ENCODE measurements at regions not wholly inside any gene's neighbourhood (a gene's known extent, or its start where the extent isn't known, plus 50 kb on each side); places are given as distances from the start of the nearest gene placed in this dataset.
"Not testable (repeated sequence)": the region's sequence is repeated elsewhere in the genome, so short reads cannot be mapped to it uniquely, and the experiment has no call there.

DNA sequence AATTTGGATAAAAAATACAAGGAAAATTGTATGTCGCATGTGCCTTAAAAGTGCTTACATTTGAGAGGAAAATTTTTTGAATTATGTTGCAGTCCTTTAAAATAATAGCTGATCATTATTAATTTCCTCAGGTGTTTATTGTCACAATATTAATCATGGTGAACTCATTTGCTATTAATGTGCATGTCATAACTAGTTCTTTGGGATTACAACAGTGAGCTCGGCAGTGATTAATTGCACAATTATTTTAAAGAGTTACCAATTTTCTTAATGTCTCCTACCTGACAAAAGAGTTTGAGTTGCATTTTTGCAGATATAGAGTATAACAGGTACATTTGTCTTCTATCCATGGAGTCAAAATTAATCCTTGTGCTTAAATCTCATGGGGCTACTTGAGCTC lies 854.3 kb downstream of the BRINP3 start:
- Histone ChIP-seq H3K27ac (ENCODE audit: insufficient read depth, low read depth, low read length, poor library complexity, severe bottlenecking) (no peak overlapping the region), H3K4me3 (ENCODE audit: insufficient read depth, low read depth, low read length) (no peak overlapping the region), H3K4me1 (ENCODE audit: control insufficient read depth, insufficient read depth, low read length) (no peaks in the 10 kb centered on the region), H3K36me3 (ENCODE audit: control insufficient read depth, insufficient read depth, low read length) (no peaks in the 10 kb centered on the region), H3K27me3 (ENCODE audit: control insufficient read depth, insufficient read depth, low read length, poor library complexity, severe bottlenecking) (no peaks in the 10 kb centered on the region), H3K9me3 (ENCODE audit: control insufficient read depth, low read length) (no peaks in the 10 kb centered on the region)
- WGBS, 2 experiments = 100% methylated on average over 1 to 2 of the region's 2 CpGs

DNA sequence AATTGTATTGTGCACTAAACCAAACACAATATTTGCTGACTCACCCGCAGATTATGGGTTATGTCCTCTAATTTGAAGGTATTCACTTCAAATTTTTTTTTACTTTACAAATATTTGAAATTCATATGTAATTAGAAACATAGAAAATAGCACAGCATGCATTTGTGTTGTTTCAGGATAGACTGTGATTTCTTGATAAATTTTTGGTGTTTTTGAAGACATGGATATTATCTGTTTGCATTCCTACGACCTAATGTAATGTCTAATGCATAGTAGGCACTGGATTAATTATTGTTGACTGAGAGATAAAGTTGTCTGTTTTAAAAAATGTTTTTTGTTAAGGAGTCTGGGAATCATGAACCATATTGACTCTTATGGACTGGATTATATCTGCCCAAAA lies 850.2 kb downstream of the BRINP3 start:
- WGBS, 2 experiments = 90 to 97% methylated on average over 1 of the region's 2 CpGs
- Histone ChIP-seq H3K4me3 (ENCODE audit: insufficient read depth, low read depth, low read length) (no peak overlapping the region), H3K4me1 (ENCODE audit: control insufficient read depth, insufficient read depth, low read length) (no peaks in the 10 kb centered on the region), H3K27ac (ENCODE audit: insufficient read depth, low read depth, low read length, poor library complexity, severe bottlenecking) (no peak overlapping the region), H3K27me3 (ENCODE audit: control insufficient read depth, insufficient read depth, low read length, poor library complexity, severe bottlenecking) (no peaks in the 10 kb centered on the region), H3K36me3 (ENCODE audit: control insufficient read depth, insufficient read depth, low read length) (no peaks in the 10 kb centered on the region), H3K9me3 (ENCODE audit: control insufficient read depth, low read length) (no peaks in the 10 kb centered on the region)

DNA sequence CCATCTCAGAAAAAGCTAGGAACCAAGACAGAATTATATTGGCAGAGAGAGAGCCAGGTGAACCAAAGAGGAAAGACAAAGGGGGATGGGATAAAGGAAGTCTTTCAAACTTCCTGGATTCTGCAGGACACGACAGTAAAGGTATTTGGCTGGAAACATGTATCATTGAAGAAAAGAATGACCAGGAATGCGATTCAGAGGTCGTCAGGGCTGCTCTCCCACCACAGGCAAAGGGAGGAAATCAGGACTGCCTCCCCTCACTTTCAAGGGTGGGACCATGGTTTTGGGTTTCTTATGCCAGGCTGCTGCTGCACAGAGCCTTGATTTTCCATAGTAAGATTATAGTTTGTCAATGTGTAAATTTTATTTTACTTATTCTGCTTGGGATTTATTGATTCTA lies 848.8 kb downstream of the BRINP3 start:
- H3K36me3 ChIP-seq (ENCODE audit: control insufficient read depth, insufficient read depth, low read length) = no peaks in the 10 kb centered on the region

DNA sequence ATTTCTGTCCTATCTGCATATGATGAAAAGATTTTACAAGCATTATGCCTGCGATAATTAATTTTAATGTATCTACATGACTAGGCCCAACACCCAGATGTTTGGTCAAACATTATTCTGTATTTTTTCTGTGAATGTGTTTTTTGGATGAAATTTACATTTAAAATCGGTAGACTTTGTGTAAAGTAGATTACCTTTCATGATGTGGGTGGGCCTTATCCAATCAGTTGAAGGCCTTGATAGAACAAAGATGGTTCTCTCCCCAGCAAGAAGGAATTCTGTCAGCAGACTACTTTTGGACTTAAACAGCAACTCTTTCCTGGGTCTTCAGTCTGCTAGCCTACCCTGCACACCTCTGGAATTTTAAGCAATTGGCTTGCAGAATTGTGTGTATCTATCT lies 844.0 kb downstream of the BRINP3 start:
- H3K4me1 ChIP-seq (ENCODE audit: control insufficient read depth, insufficient read depth, low read length) = no peaks in the 10 kb centered on the region
- no peaks in the 10 kb centered on the region for H3K9me3 ChIP-seq (ENCODE audit: control insufficient read depth, low read length)
- H3K27ac ChIP-seq (ENCODE audit: insufficient read depth, low read depth, low read length, poor library complexity, severe bottlenecking) = no peak overlapping the region
- no peak overlapping the region for H3K4me3 ChIP-seq (ENCODE audit: insufficient read depth, low read depth, low read length)
- H3K36me3 ChIP-seq (ENCODE audit: control insufficient read depth, insufficient read depth, low read length) = no peaks in the 10 kb centered on the region
- no peaks in the 10 kb centered on the region for H3K27me3 ChIP-seq (ENCODE audit: control insufficient read depth, insufficient read depth, low read length, poor library complexity, severe bottlenecking)
- 89 to 96% methylated on average over 1 to 2 of the region's 2 CpGs for WGBS, 2 experiments

More for the DNA sequence above, 848.8 kb downstream of the BRINP3 start:
- Histone ChIP-seq H3K9me3 (ENCODE audit: control insufficient read depth, low read length) (no peaks in the 10 kb centered on the region), H3K4me1 (ENCODE audit: control insufficient read depth, insufficient read depth, low read length) (no peaks in the 10 kb centered on the region), H3K27ac (ENCODE audit: insufficient read depth, low read depth, low read length, poor library complexity, severe bottlenecking) (no peak overlapping the region), H3K27me3 (ENCODE audit: control insufficient read depth, insufficient read depth, low read length, poor library complexity, severe bottlenecking) (no peaks in the 10 kb centered on the region), H3K4me3 (ENCODE audit: insufficient read depth, low read depth, low read length) (no peak overlapping the region)
- WGBS, 2 experiments = 53 to 57% methylated on average over 3 of the region's 3 CpGs

DNA sequence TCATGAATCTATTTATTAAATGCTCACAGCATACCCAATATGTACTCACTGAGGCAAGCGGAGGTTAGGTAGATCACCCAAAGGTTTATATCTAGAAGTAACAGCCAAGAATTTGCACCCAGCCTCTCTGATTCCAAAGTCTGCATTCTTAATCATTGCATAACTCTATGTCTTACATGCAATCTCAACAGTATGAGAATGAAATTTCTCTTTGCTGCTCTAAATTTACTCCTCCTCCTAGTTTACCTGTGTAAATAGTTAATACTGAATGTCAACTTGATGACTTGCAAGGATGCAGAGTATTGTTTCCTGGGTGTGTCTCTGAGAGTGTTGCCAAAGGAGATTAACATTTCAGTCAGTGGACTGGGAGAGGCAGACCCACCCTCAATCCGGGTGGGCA lies 840.6 kb downstream of the BRINP3 start:
- no peak overlapping the region for H3K4me3 ChIP-seq (ENCODE audit: insufficient read depth, low read depth, low read length)
- H3K27me3 ChIP-seq (ENCODE audit: control insufficient read depth, insufficient read depth, low read length, poor library complexity, severe bottlenecking) = no peaks in the 10 kb centered on the region
- no peaks in the 10 kb centered on the region for H3K9me3 ChIP-seq (ENCODE audit: control insufficient read depth, low read length)
- no peak overlapping the region for H3K27ac ChIP-seq (ENCODE audit: insufficient read depth, low read depth, low read length, poor library complexity, severe bottlenecking)
- H3K4me1 ChIP-seq (ENCODE audit: control insufficient read depth, insufficient read depth, low read length) = no peaks in the 10 kb centered on the region
- H3K36me3 ChIP-seq (ENCODE audit: control insufficient read depth, insufficient read depth, low read length) = no peaks in the 10 kb centered on the region
- 87 to 90% methylated on average over 2 of the region's 2 CpGs for WGBS, 2 experiments

DNA sequence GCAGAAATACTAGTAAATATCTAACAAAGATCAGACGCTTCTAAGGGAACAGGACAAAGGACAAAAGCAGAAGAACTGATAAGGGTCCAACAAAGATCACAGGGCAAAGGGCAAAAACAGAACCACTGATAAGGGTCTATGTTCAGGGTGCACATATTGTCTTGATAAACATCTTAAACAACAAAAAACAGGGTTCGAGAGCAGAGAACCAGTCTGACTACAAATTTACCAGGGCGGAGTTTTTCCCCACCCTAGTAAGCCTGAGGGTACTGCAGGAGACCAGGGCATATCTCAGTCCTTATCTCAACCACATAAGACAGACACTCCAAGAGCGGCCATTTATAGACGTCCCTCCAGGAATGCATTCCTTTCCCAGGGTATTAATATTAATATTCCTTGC lies 833.5 kb downstream of the BRINP3 start:
- 91 to 93% methylated on average over 4 to 5 of the region's 5 CpGs for WGBS, 2 experiments
- H3K36me3 ChIP-seq (ENCODE audit: control insufficient read depth, insufficient read depth, low read length); H3K9me3 ChIP-seq (ENCODE audit: control insufficient read depth, low read length): not testable (repeated sequence)

DNA sequence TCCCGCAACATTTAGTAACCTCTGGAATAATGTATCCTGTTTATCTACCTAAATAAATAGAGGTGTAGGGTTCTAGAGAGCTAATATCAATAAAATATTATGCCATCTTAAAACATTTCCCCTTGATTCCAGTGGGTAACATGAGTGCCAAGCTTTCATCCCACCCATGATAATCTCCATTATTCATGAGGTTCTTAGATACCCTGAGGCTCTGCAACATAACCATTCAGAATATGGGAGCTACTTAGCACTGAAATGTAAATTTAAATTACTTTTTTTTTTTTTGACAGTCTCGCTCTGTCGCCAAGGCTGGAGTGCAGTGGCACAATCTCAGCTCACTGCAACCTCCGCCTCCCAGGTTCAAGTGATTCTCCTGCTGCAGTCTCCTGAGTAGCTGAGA lies 832.7 kb downstream of the BRINP3 start:
- Histone ChIP-seq H3K27me3 (ENCODE audit: control insufficient read depth, insufficient read depth, low read length, poor library complexity, severe bottlenecking) (no peaks in the 10 kb centered on the region), H3K4me3 (ENCODE audit: insufficient read depth, low read depth, low read length) (no peak overlapping the region), H3K36me3 (ENCODE audit: control insufficient read depth, insufficient read depth, low read length) (no peaks in the 10 kb centered on the region), H3K9me3 (ENCODE audit: control insufficient read depth, low read length) (no peaks in the 10 kb centered on the region), H3K27ac (ENCODE audit: insufficient read depth, low read depth, low read length, poor library complexity, severe bottlenecking) (no peak overlapping the region), H3K4me1 (ENCODE audit: control insufficient read depth, insufficient read depth, low read length) (no peaks in the 10 kb centered on the region)
- WGBS, 2 experiments = 91 to 95% methylated on average over 3 to 4 of the region's 4 CpGs

More for the DNA sequence above, 833.5 kb downstream of the BRINP3 start:
- H3K4me3 ChIP-seq (ENCODE audit: insufficient read depth, low read depth, low read length); H3K27me3 ChIP-seq (ENCODE audit: control insufficient read depth, insufficient read depth, low read length, poor library complexity, severe bottlenecking); H3K27ac ChIP-seq (ENCODE audit: insufficient read depth, low read depth, low read length, poor library complexity, severe bottlenecking); H3K4me1 ChIP-seq (ENCODE audit: control insufficient read depth, insufficient read depth, low read length): not testable (repeated sequence)

DNA sequence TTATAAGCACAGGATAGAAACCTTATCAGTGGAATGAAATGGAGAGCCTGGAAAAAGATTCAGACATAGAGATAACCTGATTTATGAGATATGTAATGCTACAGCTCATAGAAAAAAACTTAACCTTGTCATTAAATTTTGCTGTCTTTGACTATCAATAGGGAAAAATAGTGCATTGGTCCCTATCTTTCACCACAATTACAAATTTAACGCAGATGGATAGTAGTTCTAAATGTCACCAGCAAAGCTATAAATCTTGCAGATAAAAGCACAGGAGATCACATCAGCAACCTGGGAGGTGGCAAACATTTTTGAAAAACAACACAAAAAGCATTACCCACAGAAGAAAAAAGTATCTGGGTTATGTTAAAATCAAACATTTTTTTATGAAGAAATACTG lies 831.6 kb downstream of the BRINP3 start:
- no peaks in the 10 kb centered on the region for H3K36me3 ChIP-seq (ENCODE audit: control insufficient read depth, insufficient read depth, low read length)
- no peaks in the 10 kb centered on the region for H3K4me1 ChIP-seq (ENCODE audit: control insufficient read depth, insufficient read depth, low read length)
- H3K4me3 ChIP-seq (ENCODE audit: insufficient read depth, low read depth, low read length) = no peak overlapping the region
- H3K9me3 ChIP-seq (ENCODE audit: control insufficient read depth, low read length) = no peaks in the 10 kb centered on the region
- H3K27ac ChIP-seq (ENCODE audit: insufficient read depth, low read depth, low read length, poor library complexity, severe bottlenecking) = no peak overlapping the region
- no peaks in the 10 kb centered on the region for H3K27me3 ChIP-seq (ENCODE audit: control insufficient read depth, insufficient read depth, low read length, poor library complexity, severe bottlenecking)
- WGBS, 2 experiments = 83 to 89% methylated on average over 1 of the region's 1 CpG

DNA sequence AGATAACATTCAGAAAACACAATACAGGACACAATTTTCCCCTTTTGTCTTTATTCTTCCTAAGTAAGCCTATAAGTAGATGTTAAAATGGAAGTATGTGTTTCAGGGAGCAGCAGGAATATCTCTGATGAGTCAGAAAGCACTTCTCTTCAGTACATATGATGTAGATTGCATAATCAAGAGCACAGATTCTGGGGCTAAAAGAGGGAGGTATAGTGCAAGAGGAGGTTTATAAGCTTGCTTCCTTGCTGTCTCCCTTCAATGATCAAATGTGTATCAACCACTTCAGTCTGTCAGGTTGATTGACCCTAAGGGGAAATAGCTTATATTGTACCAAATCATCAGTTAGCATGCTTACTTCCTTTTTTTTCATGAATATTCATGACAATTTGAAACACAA lies 822.8 kb downstream of the BRINP3 start:
- H3K27me3 ChIP-seq (ENCODE audit: control insufficient read depth, insufficient read depth, low read length, poor library complexity, severe bottlenecking) = no peaks in the 10 kb centered on the region
- no peaks in the 10 kb centered on the region for H3K9me3 ChIP-seq (ENCODE audit: control insufficient read depth, low read length)
- no peak overlapping the region for H3K4me3 ChIP-seq (ENCODE audit: insufficient read depth, low read depth, low read length)
- no peaks in the 10 kb centered on the region for H3K36me3 ChIP-seq (ENCODE audit: control insufficient read depth, insufficient read depth, low read length)
- H3K4me1 ChIP-seq (ENCODE audit: control insufficient read depth, insufficient read depth, low read length) = no peaks in the 10 kb centered on the region
- H3K27ac ChIP-seq (ENCODE audit: insufficient read depth, low read depth, low read length, poor library complexity, severe bottlenecking) = no peak overlapping the region

DNA sequence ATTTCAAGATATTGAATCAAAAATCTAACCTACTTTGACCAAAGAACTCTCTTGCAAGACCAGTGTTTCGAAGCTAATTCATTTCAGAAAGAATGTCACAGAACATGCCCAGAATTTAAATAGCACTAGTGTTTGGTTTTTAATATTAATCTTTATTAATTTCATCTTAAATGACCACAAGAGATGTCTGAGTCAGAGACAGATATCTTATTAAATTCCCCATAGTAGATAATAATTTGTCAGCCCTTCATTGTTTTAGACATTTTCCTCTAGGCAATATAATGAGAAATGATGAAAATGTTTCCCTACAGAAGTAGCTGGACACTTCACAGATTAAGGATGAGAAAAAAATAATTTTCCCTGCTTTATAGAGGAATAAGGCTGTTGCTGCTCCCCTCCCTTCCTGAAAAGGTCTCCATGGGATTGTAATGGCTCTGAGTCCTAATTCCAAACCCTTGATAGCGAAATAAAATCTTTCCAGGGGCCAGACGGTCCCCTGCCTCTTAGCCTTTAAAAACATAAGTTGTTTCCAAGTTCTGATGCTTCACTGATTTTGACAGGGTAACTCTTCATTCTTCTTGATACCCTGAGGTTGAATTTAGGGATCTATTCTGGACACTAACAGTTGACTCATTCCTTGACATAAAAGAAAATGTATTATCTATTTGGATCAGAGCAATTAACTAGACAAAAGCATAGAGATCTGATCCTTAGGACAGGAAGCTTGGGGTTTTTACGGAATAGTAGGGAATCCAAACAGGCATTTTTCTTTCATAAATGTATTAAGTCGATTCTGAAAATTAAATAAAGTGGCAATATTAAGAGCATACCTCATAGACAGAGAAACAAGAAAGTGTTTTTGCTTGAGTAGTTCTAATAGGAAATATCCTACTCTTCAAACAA lies 820.8 kb downstream of the BRINP3 start:
- H3K36me3 ChIP-seq (ENCODE audit: control insufficient read depth, insufficient read depth, low read length) = no peaks in the 10 kb centered on the region
- no peaks in the 10 kb centered on the region for H3K9me3 ChIP-seq (ENCODE audit: control insufficient read depth, low read length)
- WGBS, 2 experiments = 85 to 100% methylated on average over 3 to 4 of the region's 5 CpGs
- H3K4me1 ChIP-seq (ENCODE audit: control insufficient read depth, insufficient read depth, low read length) = no peaks in the 10 kb centered on the region
- no peak overlapping the region for H3K4me3 ChIP-seq (ENCODE audit: insufficient read depth, low read depth, low read length)
- no peak overlapping the region for H3K27ac ChIP-seq (ENCODE audit: insufficient read depth, low read depth, low read length, poor library complexity, severe bottlenecking)
- H3K27me3 ChIP-seq (ENCODE audit: control insufficient read depth, insufficient read depth, low read length, poor library complexity, severe bottlenecking) = no peaks in the 10 kb centered on the region
